ENCODE measurements at regions not wholly inside any gene's neighbourhood (a gene's known extent, or its start where the extent isn't known, plus 50 kb on each side); places are given as distances from the start of the nearest gene placed in this dataset.

DNA sequence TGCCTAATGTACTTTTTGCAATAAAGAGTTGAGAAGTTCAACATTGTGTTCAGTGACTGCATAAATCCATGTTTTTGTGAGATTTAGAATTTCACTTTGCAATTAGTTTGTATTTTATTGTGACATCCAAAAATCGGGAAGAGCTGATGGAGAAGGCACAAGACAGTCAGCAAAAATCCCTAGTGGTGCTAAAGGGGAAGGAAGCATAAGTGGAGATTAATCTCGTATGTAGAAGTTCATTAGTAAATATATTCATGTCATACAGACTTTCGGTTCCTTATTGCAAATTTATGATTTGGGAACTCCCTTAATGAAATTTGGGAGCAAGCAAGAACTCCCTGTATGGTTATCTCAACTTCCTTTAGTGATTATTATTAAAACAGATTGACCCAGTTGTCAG, 57.8 kb upstream of the SLC39A8 start:
- ChIA-PET CTCF (ENCODE audit: partially characterized antibody) (interaction anchor here (1.2 kb wide), 1 partner anchor 11 kb away, joined by 3 read pairs; no protein-coding TSS in a partner anchor), POLR2A (ENCODE audit: partially characterized antibody) (no interaction called here)
- Histone ChIP-seq H3K79me2 (ENCODE audit: control insufficient read depth in 1 of 2, insufficient read depth in 2 of 2, low read length in 2 of 2) (no peaks in the 10 kb centered on the region), H3K14ac (ENCODE audit: insufficient read length) (no peak overlapping the region), H3K27ac (ENCODE audit: low read depth, low read length) (no peak overlapping the region), H2BK20ac (ENCODE audit: low read length) (no peak overlapping the region), H3K27me3 (replicated peaks in 1 of 4; ENCODE audit: control insufficient read depth in 3 of 4, extremely low read depth in 1 of 4, insufficient read depth in 3 of 4, low read length in 3 of 4) (no peaks in the 10 kb centered on the region), H3K4me1 (replicated peaks in 1 of 4; ENCODE audit: control insufficient read depth in 3 of 4, insufficient read depth in 4 of 4, low read length in 3 of 4) (no peaks in the 10 kb centered on the region), H2AK5ac (ENCODE audit: low read depth, low read length) (no peak overlapping the region), H4K20me1 (replicated peaks in 1 of 2; ENCODE audit: control insufficient read depth in 1 of 2, insufficient read depth in 2 of 2, low read length in 2 of 2) (no peaks in the 10 kb centered on the region), H2AFZ (ENCODE audit: low read length) (no peak overlapping the region), H2BK12ac (ENCODE audit: low read depth, low read length) (no peak overlapping the region), H3K4me3 (ENCODE audit: extremely low read depth in 1 of 4, insufficient read depth in 2 of 4, low read depth in 3 of 4, low read length in 4 of 4) (no peak overlapping the region), H3K9me3 (ENCODE audit: insufficient read depth in 2 of 2, low read depth in 1 of 2, low read length in 1 of 2) (no peaks in the 10 kb centered on the region), H4K8ac (ENCODE audit: extremely low read depth, insufficient read depth, low read length) (no peak overlapping the region), H4K91ac (replicated peaks; ENCODE audit: insufficient read length, low read length) (no peak overlapping the region), H3K18ac (ENCODE audit: extremely low read depth, low read length) (no peak overlapping the region), H4K5ac (ENCODE audit: insufficient read length, low read depth, low read length) (no peak overlapping the region), H3K23me2 (ENCODE audit: low read depth, low read length) (no peaks in the 10 kb centered on the region; the same call in 1 of the 2 replicates), H3K9ac (replicated peaks in 1 of 4; ENCODE audit: extremely low read depth in 1 of 4, low read depth in 3 of 4, low read length in 3 of 4) (no peak overlapping the region), H3K36me3 (ENCODE audit: control insufficient read depth in 2 of 4, insufficient read depth in 4 of 4, low read length in 3 of 4) (no peaks in the 10 kb centered on the region), H2BK120ac (replicated peaks; ENCODE audit: low read depth, low read length) (no peak overlapping the region), H3K79me1 (ENCODE audit: low read depth, low read length) (no peaks in the 10 kb centered on the region), H3K56ac (replicated peaks; ENCODE audit: insufficient read length, low read depth, low read length) (no peak overlapping the region), H2BK15ac (ENCODE audit: low read length) (no peak overlapping the region), H3K4ac (replicated peaks; ENCODE audit: insufficient read length, low read depth, low read length) (no peak overlapping the region), H3K23ac (ENCODE audit: insufficient read length) (no peak overlapping the region), H2BK5ac (ENCODE audit: low read depth, low read length) (no peak overlapping the region), H3K4me2 (ENCODE audit: insufficient read depth in 1 of 2, low read depth in 2 of 2, low read length in 2 of 2) (no peak overlapping the region)
- no peak for DNase-seq (ENCODE audit: low read depth in 1 of 2, low spot score in 2 of 2)
- 84% methylated on average over 3 of the region's 3 CpGs; no CpG with 5 or more reads in 1 of the 2 experiments for WGBS, 2 experiments (ENCODE audit: extremely low coverage in 1 of 2, insufficient coverage in 1 of 2, insufficient read length in 1 of 2, insufficient replicate concordance in 2 of 2, low coverage in 1 of 2, low lambda C conversion rate in 2 of 2, missing lambda C conversion rate in 1 of 2)
- FAIRE-seq, result no peak
- no peak for TF ChIP-seq TAF7 (optimal IDR thresholded peaks at IDR 0.05; ENCODE audit: borderline replicate concordance, low read depth, low read length)
- TF ChIP-seq CEBPB (IDR thresholded peaks at IDR 0.05; ENCODE audit: low read depth, low read length), result no peak
- no peak for TF ChIP-seq EGR1 (IDR thresholded peaks at IDR 0.05; ENCODE audit: borderline replicate concordance, low read depth, low read length)
- TF ChIP-seq BRCA1 (IDR thresholded peaks at IDR 0.05; ENCODE audit: low read depth, low read length), result no peak
- TF ChIP-seq HDAC6 (IDR thresholded peaks at IDR 0.05; ENCODE audit: low read depth, low read length), result no peak
- TF ChIP-seq CBX5 (IDR thresholded peaks at IDR 0.05; ENCODE audit: low read depth, low read length), result no peak
- no peak for TF ChIP-seq SIN3A (conservative IDR thresholded peaks at IDR 0.05 in 1 of 2, IDR thresholded peaks at IDR 0.05 in 1 of 2; ENCODE audit: low read depth in 1 of 2, low read length in 2 of 2)
- TF ChIP-seq, protein P1, sequence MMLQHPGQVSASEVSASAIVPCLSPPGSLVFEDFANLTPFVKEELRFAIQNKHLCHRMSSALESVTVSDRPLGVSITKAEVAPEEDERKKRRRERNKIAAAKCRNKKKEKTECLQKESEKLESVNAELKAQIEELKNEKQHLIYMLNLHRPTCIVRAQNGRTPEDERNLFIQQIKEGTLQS (IDR thresholded peaks at IDR 0.05; ENCODE audit: insufficient read depth, low read depth, low read length), result no peak
- no peak for TF ChIP-seq KDM1A (IDR thresholded peaks at IDR 0.05; ENCODE audit: borderline replicate concordance, low read length)
- no peak for TF ChIP-seq EZH2 (IDR thresholded peaks at IDR 0.05; ENCODE audit: low read depth, low read length, severe bottlenecking)
- TF ChIP-seq JUND (IDR thresholded peaks at IDR 0.05; ENCODE audit: low read length), result no peak
- TF ChIP-seq, protein P2, sequence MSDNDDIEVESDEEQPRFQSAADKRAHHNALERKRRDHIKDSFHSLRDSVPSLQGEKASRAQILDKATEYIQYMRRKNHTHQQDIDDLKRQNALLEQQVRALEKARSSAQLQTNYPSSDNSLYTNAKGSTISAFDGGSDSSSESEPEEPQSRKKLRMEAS (IDR thresholded peaks at IDR 0.05), result no peak
- no peak for TF ChIP-seq HDAC2 (IDR thresholded peaks at IDR 0.05; ENCODE audit: borderline replicate concordance in 1 of 2, low read depth in 2 of 2, low read length in 2 of 2)
- no peak for TF ChIP-seq CHD2 (IDR thresholded peaks at IDR 0.05; ENCODE audit: low read length)

Measured in H1 (cell line).